ENCODE measurements at regions not wholly inside any gene's neighbourhood (a gene's known extent, or its start where the extent isn't known, plus 50 kb on each side); places are given as distances from the start of the nearest gene placed in this dataset.

DNA sequence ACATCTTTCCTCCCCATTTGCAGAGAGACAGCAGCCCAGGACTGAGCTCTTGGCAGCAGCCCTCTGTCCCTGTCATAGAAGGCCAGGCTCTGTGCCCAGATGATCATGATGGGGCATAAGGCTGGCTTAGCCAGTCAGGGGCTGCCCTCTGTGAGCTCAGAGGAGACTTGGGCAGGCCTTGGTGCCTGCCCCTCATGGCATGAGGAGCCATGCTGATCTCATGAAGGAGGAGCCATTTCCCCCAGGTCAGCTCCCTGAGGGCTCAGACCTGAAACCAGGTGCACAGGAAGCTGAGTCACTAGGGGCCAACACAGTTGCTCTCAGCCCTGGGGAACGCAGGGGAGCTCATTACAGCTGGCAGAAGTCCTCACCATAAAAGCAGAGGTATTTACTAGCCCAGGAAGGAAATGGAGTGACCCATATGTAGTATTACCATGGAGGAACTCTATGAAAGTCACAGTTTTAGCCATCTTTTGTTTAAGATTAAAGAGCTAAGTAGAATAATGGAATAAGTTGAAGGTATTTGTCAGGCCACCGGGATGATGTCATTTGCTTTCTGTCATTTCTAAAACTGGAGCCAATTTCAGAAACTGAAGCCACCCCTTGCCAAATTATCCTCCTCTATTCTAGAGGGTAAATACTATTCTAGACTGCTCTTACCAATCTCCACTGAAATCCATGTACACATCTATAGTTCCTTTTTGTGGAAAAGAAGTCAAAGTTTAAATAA lies 362.4 kb upstream of the ZNF32 start:
- DNase-seq: no peak

DNA sequence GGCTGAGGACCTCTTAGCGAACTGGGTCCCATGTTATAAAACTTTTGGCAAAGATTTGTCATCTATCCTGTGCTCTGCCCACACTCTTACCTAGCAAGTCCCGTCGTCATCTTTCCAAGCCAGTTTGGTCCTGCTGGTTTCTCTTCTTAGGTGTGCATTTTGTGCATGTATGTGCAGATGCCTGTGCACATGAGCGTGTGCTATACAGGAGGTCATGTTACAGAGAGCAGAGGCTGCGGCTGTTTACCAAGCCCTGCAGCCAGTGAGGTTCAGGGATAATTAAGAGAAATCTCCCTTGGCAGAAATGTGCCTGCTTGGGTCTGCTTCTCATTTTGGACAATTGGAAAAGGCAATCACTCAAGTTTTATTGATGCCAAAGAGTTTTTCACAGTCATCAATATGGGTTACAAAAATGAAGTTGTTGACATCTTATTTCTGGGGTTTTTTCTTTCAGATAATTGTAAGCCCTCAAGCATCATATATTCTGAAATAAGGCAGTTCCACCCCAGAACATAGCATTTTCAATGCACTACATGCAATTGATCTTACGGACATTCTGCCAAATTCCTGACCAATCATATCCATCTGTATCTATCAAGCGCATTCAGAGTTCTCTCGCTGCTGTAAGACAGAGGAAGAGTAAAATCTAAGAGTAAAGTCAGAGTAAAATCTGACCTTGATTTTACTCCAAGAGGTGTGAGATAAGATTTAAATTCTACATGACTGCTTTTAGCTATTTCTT lies 361.4 kb upstream of the ZNF32 start:
- no TSS peak for BruUV-seq (replicated peaks)
- Histone ChIP-seq H3K27ac (no peak overlapping the region), H3K27me3 (ENCODE audit: insufficient read depth, low read depth) (peaks cover 37% of the 10 kb centered on the region; the same call in 1 of the 2 replicates), H3K4me1 (replicated peaks; ENCODE audit: insufficient read depth) (no peaks in the 10 kb centered on the region), H3K9me2 (ENCODE audit: insufficient read depth) (no peaks in the 10 kb centered on the region), H4K20me1 (ENCODE audit: insufficient read depth) (no peaks in the 10 kb centered on the region), H3K4me2 (no peak overlapping the region), H3K4me3 (no peak overlapping the region), H3K79me2 (ENCODE audit: low read depth) (no peaks in the 10 kb centered on the region), H2AFZ (no peak overlapping the region), H3F3A (ENCODE audit: insufficient read depth, low read depth) (no peaks in the 10 kb centered on the region), H3K36me3 (ENCODE audit: low read depth) (no peaks in the 10 kb centered on the region), H3K9me3 (ENCODE audit: insufficient read depth, low read depth) (no peaks in the 10 kb centered on the region)
- no peak for DNase-seq
- CTCF ChIA-PET: no interaction called here
- intact Hi-C loops (cut with micrococcal nuclease; ENCODE audit: unreplicated experiment): no loop called here
- TF ChIP-seq CTCF (conservative IDR thresholded peaks at IDR 0.05) (no peak), EZH2 (IDR thresholded peaks at IDR 0.05; ENCODE audit: low read depth) (no peak)
- POLR2A ChIA-PET (ENCODE audit: unreplicated experiment): no interaction called here

More for the DNA sequence above, 362.4 kb upstream of the ZNF32 start:
- Histone ChIP-seq H3K27ac (no peak overlapping the region), H3K79me2 (ENCODE audit: low read depth) (no peaks in the 10 kb centered on the region), H2AFZ (no peak overlapping the region), H4K20me1 (ENCODE audit: insufficient read depth) (no peaks in the 10 kb centered on the region), H3K4me2 (no peak overlapping the region), H3K9me2 (ENCODE audit: insufficient read depth) (no peaks in the 10 kb centered on the region), H3K27me3 (ENCODE audit: insufficient read depth, low read depth) (peaks cover 37% of the 10 kb centered on the region; the same call in 1 of the 2 replicates), H3K4me1 (replicated peaks; ENCODE audit: insufficient read depth) (no peaks in the 10 kb centered on the region), H3F3A (ENCODE audit: insufficient read depth, low read depth) (no peaks in the 10 kb centered on the region), H3K36me3 (ENCODE audit: low read depth) (no peaks in the 10 kb centered on the region), H3K4me3 (no peak overlapping the region), H3K9me3 (ENCODE audit: insufficient read depth, low read depth) (no peaks in the 10 kb centered on the region)
- ChIA-PET CTCF (no interaction called here), POLR2A (ENCODE audit: unreplicated experiment) (no interaction called here)
- intact Hi-C loops (cut with micrococcal nuclease; ENCODE audit: unreplicated experiment): no loop called here
- no peak for TF ChIP-seq CTCF (conservative IDR thresholded peaks at IDR 0.05)
- TF ChIP-seq EZH2 (IDR thresholded peaks at IDR 0.05; ENCODE audit: low read depth): no peak
- no TSS peak for BruUV-seq (replicated peaks)

DNA sequence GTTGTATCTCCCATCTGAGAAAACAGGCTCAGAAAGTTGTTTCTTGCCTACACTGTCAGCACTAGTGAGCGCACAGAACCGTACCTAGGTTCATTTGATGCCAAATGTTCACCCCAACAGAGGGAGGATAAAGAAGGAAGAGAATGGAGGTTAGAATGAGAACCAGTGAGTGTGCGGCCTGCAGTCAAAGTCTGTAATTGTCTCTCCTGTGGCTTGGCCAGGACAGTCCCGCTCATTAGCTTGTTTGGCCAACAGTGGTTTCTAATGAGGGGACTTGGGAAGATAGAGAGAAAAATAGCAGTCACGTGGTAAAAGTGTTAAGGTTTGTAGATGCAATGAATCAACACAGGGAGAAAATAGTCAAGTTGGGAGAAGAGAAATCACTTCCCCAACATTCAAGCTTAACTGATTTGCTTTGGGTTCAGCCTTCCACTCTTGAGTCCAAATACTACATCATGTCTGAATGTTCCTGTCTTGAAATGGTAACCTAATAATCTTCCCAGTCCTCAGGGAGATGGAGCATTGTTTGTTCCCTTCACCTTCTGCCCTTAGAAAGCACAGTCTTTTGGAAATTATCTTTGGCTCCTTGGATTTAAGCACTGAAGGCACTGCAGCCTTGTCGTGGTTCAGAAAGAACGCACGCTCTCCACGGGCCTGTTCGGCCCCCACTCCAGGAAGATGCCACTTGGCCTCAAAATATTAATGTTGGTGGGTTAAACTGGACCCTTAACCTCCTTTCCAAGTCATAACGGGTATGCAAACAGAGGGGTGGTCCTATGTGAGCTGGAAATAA lies 360.4 kb upstream of the ZNF32 start:
- no peaks in the 10 kb centered on the region for H4K20me1 ChIP-seq (ENCODE audit: insufficient read depth)
- POLR2A ChIA-PET (ENCODE audit: unreplicated experiment): no interaction called here
- no peaks in the 10 kb centered on the region for H3K36me3 ChIP-seq (ENCODE audit: low read depth)
- H3K4me2 ChIP-seq: no peak overlapping the region
- TF ChIP-seq CTCF (conservative IDR thresholded peaks at IDR 0.05) (no peak), EZH2 (IDR thresholded peaks at IDR 0.05; ENCODE audit: low read depth) (no peak)
- no peaks in the 10 kb centered on the region for H3K9me3 ChIP-seq (ENCODE audit: insufficient read depth, low read depth)
- H2AFZ ChIP-seq: no peak overlapping the region
- intact Hi-C loops (cut with micrococcal nuclease; ENCODE audit: unreplicated experiment): no loop called here
- BruUV-seq (replicated peaks): no TSS peak
- H3K27me3 ChIP-seq (ENCODE audit: insufficient read depth, low read depth): peaks cover 39% of the 10 kb centered on the region
- CTCF ChIA-PET: no interaction called here
- no peak overlapping the region for H3K27ac ChIP-seq
- H3K79me2 ChIP-seq (ENCODE audit: low read depth): no peaks in the 10 kb centered on the region
- no peak overlapping the region for H3K4me3 ChIP-seq
- H3K4me1 ChIP-seq (replicated peaks; ENCODE audit: insufficient read depth): no peaks in the 10 kb centered on the region
- H3K9me2 ChIP-seq (ENCODE audit: insufficient read depth): no peaks in the 10 kb centered on the region
- H3F3A ChIP-seq (ENCODE audit: insufficient read depth, low read depth): no peaks in the 10 kb centered on the region
- no peak for DNase-seq

Data from PC-9 (cell line).